ENCODE measurements at regions not wholly inside any gene's neighbourhood (a gene's known extent, or its start where the extent isn't known, plus 50 kb on each side); places are given as distances from the start of the nearest gene placed in this dataset.
"Not testable (repeated sequence)": the region's sequence is repeated elsewhere in the genome, so short reads cannot be mapped to it uniquely, and the experiment has no call there.

GRCh38 chr17:45554479-45554878 lies 64.0 kb upstream of the PLEKHM1 start:
- H3K36me3 Mint-ChIP-seq, result not testable (repeated sequence)

GRCh38 chr17:45558821-45559220 lies 68.3 kb upstream of the PLEKHM1 start:
- not testable (repeated sequence) for H3K4me1 ChIP-seq (ENCODE audit: insufficient read depth, low read length); H3K36me3 Mint-ChIP-seq; DNase-seq

More at GRCh38 chr17:45554479-45554878, 64.0 kb upstream of the PLEKHM1 start:
- H3K4me3 ChIP-seq (ENCODE audit: low read length); H3K27me3 ChIP-seq (ENCODE audit: insufficient read depth, low read length, poor library complexity, severe bottlenecking); H3K4me1 ChIP-seq (ENCODE audit: insufficient read depth, low read length); H3K9me3 Mint-ChIP-seq; DNase-seq; H3K36me3 ChIP-seq (ENCODE audit: insufficient read depth, low read length); H3K4me1 Mint-ChIP-seq; H3K27me3 Mint-ChIP-seq; POLR2A ChIA-PET; H3K9me3 ChIP-seq (ENCODE audit: low read length); H3K27ac Mint-ChIP-seq; H3K4me3 Mint-ChIP-seq; CTCF ChIA-PET; H3K27ac ChIP-seq (ENCODE audit: low read depth, low read length): not testable (repeated sequence)

GRCh38 chr17:45562868-45563267 lies 72.3 kb upstream of the PLEKHM1 start:
- H3K9me3 ChIP-seq (ENCODE audit: low read length); CTCF ChIA-PET; H3K36me3 ChIP-seq (ENCODE audit: insufficient read depth, low read length); POLR2A ChIA-PET; H3K4me3 Mint-ChIP-seq; H3K27ac Mint-ChIP-seq; H3K27me3 Mint-ChIP-seq; H3K9me3 Mint-ChIP-seq; DNase-seq; H3K27ac ChIP-seq (ENCODE audit: low read depth, low read length); H3K4me1 ChIP-seq (ENCODE audit: insufficient read depth, low read length); H3K27me3 ChIP-seq (ENCODE audit: insufficient read depth, low read length, poor library complexity, severe bottlenecking); H3K4me3 ChIP-seq (ENCODE audit: low read length); H3K36me3 Mint-ChIP-seq: not testable (repeated sequence)
- H3K4me1 Mint-ChIP-seq, result peaks cover 12 to 15% (median 13%) of the 10 kb centered on the region in 3 donors

More at GRCh38 chr17:45558821-45559220, 68.3 kb upstream of the PLEKHM1 start:
- H3K27me3 Mint-ChIP-seq; H3K9me3 Mint-ChIP-seq; H3K4me3 Mint-ChIP-seq; H3K27ac Mint-ChIP-seq; H3K27ac ChIP-seq (ENCODE audit: low read depth, low read length); H3K27me3 ChIP-seq (ENCODE audit: insufficient read depth, low read length, poor library complexity, severe bottlenecking); CTCF ChIA-PET; H3K36me3 ChIP-seq (ENCODE audit: insufficient read depth, low read length); H3K4me1 Mint-ChIP-seq; POLR2A ChIA-PET; H3K4me3 ChIP-seq (ENCODE audit: low read length); H3K9me3 ChIP-seq (ENCODE audit: low read length): not testable (repeated sequence)

GRCh38 chr17:45563283-45563682 lies 72.8 kb upstream of the PLEKHM1 start:
- H3K4me3 ChIP-seq (ENCODE audit: low read length); DNase-seq; H3K4me1 ChIP-seq (ENCODE audit: insufficient read depth, low read length); H3K27ac Mint-ChIP-seq; H3K36me3 Mint-ChIP-seq; H3K9me3 ChIP-seq (ENCODE audit: low read length); H3K4me3 Mint-ChIP-seq; H3K27ac ChIP-seq (ENCODE audit: low read depth, low read length); POLR2A ChIA-PET; CTCF ChIA-PET; H3K36me3 ChIP-seq (ENCODE audit: insufficient read depth, low read length); H3K27me3 ChIP-seq (ENCODE audit: insufficient read depth, low read length, poor library complexity, severe bottlenecking); H3K27me3 Mint-ChIP-seq; H3K9me3 Mint-ChIP-seq: not testable (repeated sequence)
- peaks cover 15 to 19% (median 17%) of the 10 kb centered on the region in 3 donors for H3K4me1 Mint-ChIP-seq

GRCh38 chr17:45568275-45568674 lies 77.8 kb upstream of the PLEKHM1 start:
- CTCF ChIA-PET; H3K27me3 ChIP-seq (ENCODE audit: insufficient read depth, low read length, poor library complexity, severe bottlenecking); H3K27ac ChIP-seq (ENCODE audit: low read depth, low read length); DNase-seq; H3K36me3 Mint-ChIP-seq; H3K27me3 Mint-ChIP-seq; H3K4me3 ChIP-seq (ENCODE audit: low read length); H3K9me3 ChIP-seq (ENCODE audit: low read length); POLR2A ChIA-PET; H3K36me3 ChIP-seq (ENCODE audit: insufficient read depth, low read length); H3K9me3 Mint-ChIP-seq; H3K4me1 ChIP-seq (ENCODE audit: insufficient read depth, low read length): not testable (repeated sequence)
- Mint-ChIP-seq H3K4me3 (peak overlapping the region in 1 of 7 donors; percentile 35), H3K4me1 (peaks cover 18 to 25% (median 19%) of the 10 kb centered on the region in 3 donors), H3K27ac (peak overlapping the region in 1 of 8 donors; percentile 3)

GRCh38 chr17:45573326-45573725 lies 82.8 kb upstream of the PLEKHM1 start:
- CTCF ChIA-PET; H3K27me3 Mint-ChIP-seq; H3K27ac ChIP-seq (ENCODE audit: low read depth, low read length); H3K36me3 ChIP-seq (ENCODE audit: insufficient read depth, low read length); H3K4me3 ChIP-seq (ENCODE audit: low read length); H3K4me3 Mint-ChIP-seq; H3K4me1 ChIP-seq (ENCODE audit: insufficient read depth, low read length); H3K27ac Mint-ChIP-seq; DNase-seq; H3K9me3 ChIP-seq (ENCODE audit: low read length); POLR2A ChIA-PET; H3K27me3 ChIP-seq (ENCODE audit: insufficient read depth, low read length, poor library complexity, severe bottlenecking); H3K9me3 Mint-ChIP-seq: not testable (repeated sequence)
- Mint-ChIP-seq H3K36me3 (peaks cover 0 to 34% (median 13%) of the 10 kb centered on the region in 3 donors), H3K4me1 (peaks cover 42 to 52% (median 50%) of the 10 kb centered on the region in 3 donors)

GRCh38 chr17:45573924-45574770 lies 83.6 kb upstream of the PLEKHM1 start:
- Mint-ChIP-seq H3K4me1 (peaks cover 45 to 54% (median 53%) of the 10 kb centered on the region in 3 donors), H3K36me3 (peaks cover 0 to 33% (median 13%) of the 10 kb centered on the region in 3 donors), H3K27ac (peak overlapping the region in 6 of 8 donors; percentile 2 to 42 (median 24)), H3K4me3 (no peak overlapping the region), H3K27me3 (no peaks in the 10 kb centered on the region), H3K9me3 (no peaks in the 10 kb centered on the region)
- no peak overlapping the region for H3K4me3 ChIP-seq (ENCODE audit: low read length)
- H3K4me1 ChIP-seq (ENCODE audit: insufficient read depth, low read length), result peaks cover 4% of the 10 kb centered on the region
- no peaks in the 10 kb centered on the region for H3K36me3 ChIP-seq (ENCODE audit: insufficient read depth, low read length)
- CTCF ChIA-PET, result no interaction called here
- H3K9me3 ChIP-seq (ENCODE audit: low read length), result no peaks in the 10 kb centered on the region
- no peak for DNase-seq
- POLR2A ChIA-PET, result no interaction called here
- H3K27ac ChIP-seq (ENCODE audit: low read depth, low read length), result no peak overlapping the region
- H3K27me3 ChIP-seq (ENCODE audit: insufficient read depth, low read length, poor library complexity, severe bottlenecking), result no peaks in the 10 kb centered on the region

GRCh38 chr17:45575126-45575885 lies 84.8 kb upstream of the PLEKHM1 start:
- peaks cover 10% of the 10 kb centered on the region for H3K4me1 ChIP-seq (ENCODE audit: insufficient read depth, low read length)
- H3K9me3 ChIP-seq (ENCODE audit: low read length), result no peaks in the 10 kb centered on the region
- ChIA-PET CTCF (no interaction called here), POLR2A (interaction anchor here (0.5 kb wide), 1 partner anchor 301 kb away, joined by 3 read pairs; no protein-coding TSS in a partner anchor)
- Mint-ChIP-seq H3K27me3 (no peaks in the 10 kb centered on the region), H3K36me3 (peaks cover 0 to 42% (median 19%) of the 10 kb centered on the region in 3 donors), H3K9me3 (no peaks in the 10 kb centered on the region), H3K4me1 (peaks cover 56 to 66% (median 65%) of the 10 kb centered on the region in 3 donors), H3K27ac (peak overlapping the region in 3 of 8 donors; percentile 17 to 42 (median 21)), H3K4me3 (no peak overlapping the region)
- DNase-seq, result no peak
- no peaks in the 10 kb centered on the region for H3K27me3 ChIP-seq (ENCODE audit: insufficient read depth, low read length, poor library complexity, severe bottlenecking)
- H3K36me3 ChIP-seq (ENCODE audit: insufficient read depth, low read length), result no peaks in the 10 kb centered on the region
- no peak overlapping the region for H3K27ac ChIP-seq (ENCODE audit: low read depth, low read length)
- H3K4me3 ChIP-seq (ENCODE audit: low read length), result no peak overlapping the region

Data from CD8-positive, alpha-beta memory T cell (primary cell).